ENCODE measurements at regions not wholly inside any gene's neighbourhood (a gene's known extent, or its start where the extent isn't known, plus 50 kb on each side); places are given as distances from the start of the nearest gene placed in this dataset.
A peak's percentile ranks its signal among the peaks of the same experiment; 100 is the strongest.

DNA sequence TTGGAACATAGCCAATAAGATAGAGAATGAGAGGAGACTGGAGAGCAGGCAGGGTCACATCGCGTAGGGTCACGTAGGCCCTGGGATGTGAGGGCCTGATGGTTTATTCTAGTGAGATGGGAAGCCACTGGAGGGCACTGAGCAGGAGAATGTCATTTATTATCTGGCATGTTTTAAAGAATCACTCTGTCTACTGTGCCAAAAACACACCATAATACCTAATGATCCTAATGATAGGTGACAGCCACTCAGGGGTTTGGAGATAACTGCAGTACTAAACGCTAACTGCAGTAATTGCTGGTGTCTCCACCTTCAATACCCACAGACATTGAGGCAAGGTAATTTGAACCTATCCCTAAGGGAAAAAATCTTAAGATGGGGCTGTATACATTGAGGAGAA is 185.4 kb downstream of the TTLL7 start:
- DNase-seq = no peak

DNA sequence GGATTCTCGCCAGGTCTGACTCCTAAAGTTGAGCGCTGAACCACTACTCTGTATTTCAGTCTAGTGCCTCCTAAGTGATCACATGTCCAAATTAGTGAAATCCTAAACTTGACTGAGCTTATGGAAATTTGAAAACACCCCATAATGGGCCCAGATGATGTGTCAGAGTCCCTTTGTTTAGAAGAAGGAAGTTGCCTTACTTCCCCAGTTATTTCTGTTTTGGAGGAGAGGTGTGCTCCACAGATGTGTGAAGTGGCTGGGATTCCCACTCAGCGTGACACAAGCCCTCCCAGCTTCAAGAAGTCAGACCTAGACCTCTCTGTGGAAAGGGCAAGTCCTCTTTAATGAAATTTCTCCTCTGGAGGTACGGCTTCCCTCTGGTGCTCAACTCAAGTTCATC is 188.8 kb downstream of the TTLL7 start:
- no peak for DNase-seq

DNA sequence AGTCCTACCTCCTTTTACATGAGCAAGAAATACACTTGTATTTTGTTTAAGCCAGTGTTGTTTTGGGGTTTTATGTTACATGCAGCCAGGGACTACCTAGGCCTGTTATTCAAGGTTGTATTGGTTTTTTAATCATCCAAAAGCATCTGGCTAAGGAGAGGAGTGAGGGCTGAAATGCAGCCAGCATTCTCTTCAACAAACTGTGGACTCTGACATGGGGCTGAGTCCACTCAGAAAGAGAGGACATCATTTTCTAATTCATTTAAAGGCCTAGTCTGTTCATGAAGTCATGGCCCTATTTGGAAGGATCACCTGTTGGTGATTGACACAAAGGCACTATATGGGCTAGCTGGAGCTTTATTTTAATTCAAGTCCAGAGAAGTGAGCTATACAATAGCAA is 190.4 kb downstream of the TTLL7 start:
- DNase-seq = no peak

DNA sequence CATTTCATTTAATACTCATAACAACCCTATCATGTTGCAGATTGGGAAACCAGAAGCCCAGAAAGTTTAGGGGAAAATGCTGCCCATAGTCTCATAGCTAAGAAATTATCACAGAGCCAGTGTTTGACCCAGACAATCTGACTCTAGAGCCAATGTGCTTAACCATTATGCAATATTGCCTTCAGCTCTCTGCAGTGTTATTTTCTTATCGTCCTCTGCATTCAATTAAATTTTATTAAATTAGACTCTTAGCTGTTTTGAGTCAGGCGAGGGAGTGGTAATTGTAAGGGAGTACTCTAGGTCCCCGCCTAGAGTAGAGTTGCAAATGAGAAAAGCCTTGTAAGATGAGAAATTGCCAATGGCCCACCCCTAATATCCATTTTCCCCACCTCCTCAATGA is 191.1 kb downstream of the TTLL7 start:
- DNase-seq = no peak

DNA sequence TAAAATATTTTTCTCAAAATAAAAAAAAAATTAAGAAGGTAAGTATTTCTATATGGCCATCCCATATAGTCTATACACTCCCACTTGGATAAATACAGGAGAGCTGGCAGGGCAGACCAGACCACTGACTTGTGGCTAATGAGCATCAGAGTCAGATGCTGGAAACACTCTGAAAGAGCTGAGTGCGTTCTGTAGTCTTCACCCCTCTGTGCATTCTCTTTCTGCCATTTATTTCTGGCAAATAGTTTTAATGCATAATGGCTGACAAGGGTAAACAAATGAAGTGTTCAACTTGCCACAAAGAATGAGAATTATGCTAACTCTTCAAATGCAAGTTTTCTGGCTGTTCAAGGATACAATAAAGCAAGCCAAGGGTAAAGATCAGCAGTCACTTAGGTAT is 191.7 kb downstream of the TTLL7 start:
- DNase-seq = no peak

DNA sequence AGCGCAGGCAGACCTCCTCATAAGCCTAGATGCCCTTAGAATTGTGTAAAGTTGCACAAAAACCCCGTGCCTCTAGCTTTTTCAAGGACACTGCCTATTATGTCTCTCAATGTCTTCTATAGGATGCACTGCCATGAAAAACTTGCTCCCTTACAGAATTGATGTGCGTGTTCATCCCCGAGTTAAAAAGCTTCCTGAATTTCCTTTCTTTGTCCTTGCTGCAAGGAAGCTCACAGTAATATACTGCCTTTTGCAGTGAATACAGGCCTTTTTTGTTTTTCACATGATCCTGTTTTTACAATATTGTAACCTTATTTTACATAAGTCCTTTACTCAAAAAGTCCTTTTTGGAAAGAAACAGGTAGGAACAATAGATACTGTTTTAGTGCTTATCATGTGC is 193.0 kb downstream of the TTLL7 start:
- no peak for DNase-seq

DNA sequence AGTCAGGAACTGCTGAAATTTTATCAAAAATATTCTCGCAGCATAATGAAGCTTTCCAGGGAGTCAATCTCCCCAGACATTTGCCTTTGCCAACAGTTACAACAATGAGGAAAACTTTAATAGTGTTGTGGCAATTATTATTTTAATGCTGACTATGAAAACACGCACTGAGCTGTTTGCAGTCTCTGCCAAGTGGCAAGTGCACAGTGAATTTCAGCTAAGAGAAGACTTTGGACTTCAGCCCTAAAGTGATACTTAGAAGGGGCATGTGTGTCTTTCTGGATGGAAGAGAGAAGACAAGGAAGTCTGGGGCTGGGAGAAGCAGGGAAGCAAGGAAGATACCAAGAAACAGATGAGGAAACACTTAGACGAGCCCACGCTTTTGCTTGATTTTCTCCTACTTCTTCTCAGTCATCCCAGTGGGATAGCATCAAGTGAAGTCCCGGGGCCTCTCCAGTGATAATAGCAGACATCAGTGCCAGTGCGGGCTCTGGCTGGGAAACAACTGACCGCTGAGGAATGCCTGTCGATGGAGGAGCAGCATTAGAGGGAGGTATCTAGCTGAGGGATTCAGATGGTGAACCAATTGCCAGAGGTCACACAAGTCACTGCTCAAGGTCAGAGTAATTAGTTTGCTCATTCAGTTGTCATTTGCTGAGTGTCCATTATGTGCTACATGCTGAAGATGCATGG is 196.3 kb downstream of the TTLL7 start:
- DNase-seq = no peak

DNA sequence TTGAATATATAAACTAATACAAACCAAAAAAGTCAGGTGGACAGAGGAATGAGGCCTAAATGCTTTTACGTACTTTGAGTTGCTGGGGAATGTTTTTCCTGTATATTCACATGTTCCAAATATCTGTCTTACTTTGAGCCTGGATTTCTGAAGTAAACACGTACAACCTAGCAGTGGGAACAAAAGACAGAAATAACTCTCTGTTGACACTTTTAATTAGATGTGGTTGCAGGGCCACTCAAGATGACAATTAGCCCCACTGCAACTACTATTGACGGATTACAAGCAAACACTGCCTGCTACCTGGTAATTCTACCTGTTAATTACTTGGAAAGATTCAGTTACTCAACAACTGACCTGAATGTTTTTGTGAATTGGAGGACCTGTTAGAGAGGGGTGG is 196.9 kb downstream of the TTLL7 start:
- no peak for DNase-seq

DNA sequence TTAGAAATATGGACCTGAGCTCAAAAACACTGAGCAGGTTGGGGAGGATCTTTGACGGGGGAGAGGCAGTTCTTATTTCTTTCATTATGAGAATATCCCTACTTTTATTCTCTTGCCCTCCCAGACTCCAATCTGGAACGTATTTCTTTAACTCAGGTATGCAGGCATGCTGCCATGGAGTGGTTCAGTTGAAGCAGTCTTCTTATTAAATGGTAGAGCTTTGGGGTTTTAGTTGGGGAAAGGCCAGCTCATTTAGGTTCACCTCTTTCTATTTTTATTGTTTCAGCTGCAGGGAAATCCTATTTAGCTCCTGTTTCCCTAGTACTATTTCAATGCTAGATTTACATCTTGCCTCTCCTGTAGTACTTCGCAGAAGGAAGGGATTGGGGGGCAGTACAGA is 198.9 kb downstream of the TTLL7 start:
- no peak for DNase-seq

DNA sequence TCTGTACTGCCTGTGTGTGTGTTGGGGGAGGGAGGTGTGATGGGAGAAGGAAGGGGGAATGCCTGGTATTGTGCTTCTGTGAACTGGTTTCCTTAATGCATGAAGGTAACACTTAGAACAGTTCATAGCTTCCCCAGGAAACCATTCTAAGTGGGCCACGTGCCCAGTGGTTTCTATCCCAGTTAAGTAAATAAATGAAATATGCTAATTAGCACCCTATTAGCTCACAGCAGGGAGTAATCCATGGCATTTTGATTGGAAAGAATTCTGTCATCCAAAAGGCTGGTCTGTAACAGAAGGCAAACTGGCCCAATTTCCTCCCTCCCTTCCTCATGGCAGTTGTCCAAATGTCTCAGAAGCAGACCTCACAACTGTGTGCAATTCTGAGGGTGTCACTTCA is 199.3 kb downstream of the TTLL7 start:
- DNase-seq = peak; percentile 18

DNA sequence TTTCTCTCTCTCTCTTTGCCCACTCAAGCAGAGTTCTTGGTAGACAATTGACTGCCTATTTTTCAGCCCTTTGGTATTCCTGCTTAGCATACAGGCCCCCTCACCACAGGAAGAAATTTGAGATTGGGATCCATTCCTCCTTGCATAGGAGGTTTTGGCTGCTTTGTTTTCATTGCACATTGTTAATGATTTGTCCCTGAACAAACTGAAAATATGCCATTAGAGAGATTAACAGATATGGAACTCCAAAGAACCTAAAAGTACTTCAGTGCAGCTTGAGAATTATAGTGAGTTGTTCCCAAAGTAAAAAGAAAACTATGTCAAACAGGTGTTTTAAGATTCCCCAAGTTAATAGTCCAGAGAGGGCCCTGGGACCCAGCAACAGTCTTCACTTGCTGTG is 200.0 kb downstream of the TTLL7 start:
- no peak for DNase-seq

DNA sequence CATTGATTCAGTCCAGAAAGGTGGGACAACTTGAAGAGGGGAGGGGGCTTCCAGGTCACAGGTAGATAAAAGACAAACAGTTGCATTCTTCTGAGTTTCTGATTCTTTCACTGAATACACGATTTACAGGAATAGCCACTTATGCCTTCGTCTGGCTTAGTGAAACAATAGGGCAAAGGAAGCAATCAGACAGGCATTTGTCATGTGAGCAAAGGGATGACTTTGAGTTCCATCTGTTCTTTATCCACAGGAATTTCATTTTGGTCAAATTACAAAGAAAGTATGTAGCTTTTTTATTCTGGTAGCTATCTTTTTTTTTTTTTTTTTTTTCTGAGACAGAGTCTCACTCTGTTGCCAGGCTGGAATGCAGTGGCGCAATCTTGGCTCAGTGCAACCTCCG is 202.5 kb downstream of the TTLL7 start:
- no peak for DNase-seq

DNA sequence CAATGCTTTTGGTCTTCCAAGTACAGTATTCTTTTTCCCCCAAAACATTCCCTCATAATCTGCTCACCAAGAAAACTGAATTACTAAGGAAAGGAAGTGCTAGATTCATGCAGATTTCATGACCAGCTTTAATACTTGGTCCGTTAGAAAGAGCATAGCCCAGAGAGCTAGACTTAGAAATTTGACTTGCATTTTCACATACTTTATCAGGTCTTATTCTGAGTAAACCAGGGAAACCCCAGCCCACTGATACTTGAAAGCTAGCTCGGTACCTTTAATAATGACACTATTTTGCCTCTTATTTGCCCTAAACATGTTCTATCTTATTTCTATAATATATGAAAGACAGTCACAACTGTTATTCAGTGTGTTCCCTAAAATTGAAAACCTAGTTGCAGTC is 204.5 kb downstream of the TTLL7 start:
- DNase-seq = no peak

DNA sequence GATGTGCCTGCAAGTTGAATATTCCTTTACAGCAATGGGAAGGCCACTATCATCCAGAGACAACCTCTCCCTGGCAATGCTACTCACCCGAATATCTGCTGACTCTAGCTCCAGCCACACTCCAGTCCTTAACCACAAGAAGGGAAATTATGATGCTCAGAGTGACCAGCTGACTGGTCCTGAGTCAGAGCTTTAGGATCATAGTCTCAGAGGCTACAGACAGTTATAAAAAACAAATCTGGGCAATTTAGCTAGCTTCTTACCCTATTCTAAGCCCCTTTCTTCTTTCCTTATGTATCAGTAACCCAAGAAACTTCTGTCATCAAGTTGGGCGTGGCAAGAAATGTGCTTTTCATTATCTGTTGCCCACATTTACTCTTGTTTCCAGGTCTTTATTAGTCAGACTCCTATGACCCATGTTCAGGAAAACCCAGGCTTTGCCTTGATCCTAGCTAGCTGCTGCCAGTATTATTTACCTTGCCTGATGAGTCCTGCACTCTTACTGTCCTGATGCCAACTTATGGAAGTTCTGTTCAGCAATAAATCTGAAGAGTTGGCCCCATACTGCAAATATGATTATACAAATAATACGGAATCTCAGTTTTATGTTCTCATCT is 207.0 kb downstream of the TTLL7 start:
- DNase-seq = no peak

DNA sequence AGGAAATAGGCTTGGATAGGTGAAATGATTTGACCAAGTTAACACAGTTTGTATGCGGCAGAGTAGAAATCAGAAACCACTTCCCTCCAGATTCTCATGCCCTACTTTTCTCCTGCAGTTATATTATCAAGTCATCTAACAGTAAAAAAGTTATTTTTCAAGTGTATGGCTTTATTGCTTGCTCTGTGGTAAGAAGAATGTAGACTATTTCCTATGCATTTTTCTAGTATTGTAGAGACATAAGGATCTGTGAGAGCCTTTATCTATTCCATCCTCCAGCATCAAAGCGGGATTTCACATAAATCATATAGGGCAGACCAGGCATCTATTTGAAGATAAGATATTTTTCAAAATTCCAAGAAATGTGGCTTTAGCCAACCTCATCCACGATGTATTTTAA is 208.5 kb downstream of the TTLL7 start:
- DNase-seq = no peak

DNA sequence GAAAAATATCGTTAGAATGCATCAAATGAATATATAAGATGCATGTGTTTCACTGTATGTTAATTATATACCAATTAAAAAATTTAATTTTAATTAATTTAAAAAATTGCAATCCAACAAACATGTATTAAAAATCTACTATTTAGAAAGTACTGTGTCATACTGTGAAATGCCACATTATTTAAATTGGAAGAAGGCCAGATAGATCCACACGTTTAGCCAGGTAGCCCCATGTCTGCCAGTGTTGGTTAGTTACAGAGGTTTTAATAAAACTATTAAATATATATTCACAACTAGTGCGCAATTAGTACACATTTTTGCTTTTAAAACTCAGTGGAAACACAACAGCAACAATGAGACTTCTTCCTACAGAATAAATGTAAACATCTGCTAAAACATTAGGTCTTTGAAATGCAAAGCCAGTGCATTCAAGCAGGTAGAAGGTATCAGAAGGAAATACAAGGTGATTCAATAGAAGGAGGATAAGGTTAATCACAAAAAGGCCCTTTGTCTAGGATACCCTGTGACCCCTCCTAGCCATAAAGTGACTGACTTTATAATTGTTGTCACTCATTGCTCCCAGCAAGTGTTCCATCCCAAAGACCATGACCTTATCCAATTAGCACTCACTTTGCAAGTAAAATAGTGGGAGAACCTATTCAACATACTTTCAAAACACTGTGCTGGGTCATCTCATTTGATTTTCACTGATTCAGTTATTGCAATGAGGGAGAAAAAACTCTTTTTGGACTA is 211.5 kb downstream of the TTLL7 start:
- no peak for DNase-seq

DNA sequence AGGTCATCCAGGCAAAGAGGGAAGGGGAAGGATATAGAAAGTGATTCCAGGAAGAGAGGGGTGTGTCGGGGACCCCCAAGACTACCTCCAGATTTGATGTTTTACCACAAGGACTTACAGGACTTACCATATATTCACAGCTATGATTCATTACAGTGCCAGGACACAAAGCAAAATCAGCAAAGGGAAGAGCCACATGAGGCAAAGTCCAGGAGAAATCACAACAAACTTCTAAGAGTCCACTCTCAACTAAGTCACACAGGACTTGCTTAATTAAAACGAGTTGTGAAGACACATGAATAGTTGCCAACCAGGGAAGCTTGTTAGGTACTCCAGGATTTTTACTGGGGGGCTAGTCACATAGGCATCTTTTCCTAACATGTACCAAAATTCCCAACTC is 217.3 kb downstream of the TTLL7 start:
- DNase-seq = no peak

DNA sequence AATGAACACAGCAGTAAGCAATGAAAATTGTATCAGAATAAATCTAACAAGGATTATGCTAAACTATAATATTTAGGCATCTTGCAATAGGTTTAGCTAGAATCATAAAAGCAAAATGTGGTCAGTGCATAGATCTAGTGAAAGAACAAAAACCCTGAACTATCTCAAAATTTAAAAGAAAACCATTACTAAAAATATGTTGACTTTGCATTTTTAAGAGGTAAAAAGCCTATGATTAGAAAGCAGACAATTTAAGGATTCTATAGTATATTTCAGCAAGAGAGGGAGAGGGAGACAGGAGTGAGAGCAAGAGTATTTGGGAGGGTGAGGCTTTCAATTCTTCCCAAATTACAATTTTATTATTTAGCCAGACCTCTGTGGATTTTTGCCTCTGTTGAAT is 219.4 kb downstream of the TTLL7 start:
- no peak for DNase-seq

DNA sequence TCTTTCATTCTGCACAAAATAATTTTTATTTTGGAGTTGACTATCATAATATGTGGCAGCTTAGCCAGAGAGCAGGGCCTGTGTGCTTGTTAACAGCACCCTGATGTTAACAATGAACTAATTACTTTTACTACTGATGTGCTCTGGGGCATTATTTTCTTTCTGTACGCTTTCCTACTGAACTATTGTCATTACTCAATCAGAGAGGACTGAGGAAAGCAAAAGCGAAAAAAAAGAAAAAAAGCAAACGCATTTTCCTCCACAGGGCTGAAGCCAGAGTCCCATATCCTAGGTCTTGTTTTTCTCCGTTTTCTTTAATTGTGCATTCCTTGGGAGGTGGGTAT is 221.2 kb downstream of the TTLL7 start:
- DNase-seq = no peak

DNA sequence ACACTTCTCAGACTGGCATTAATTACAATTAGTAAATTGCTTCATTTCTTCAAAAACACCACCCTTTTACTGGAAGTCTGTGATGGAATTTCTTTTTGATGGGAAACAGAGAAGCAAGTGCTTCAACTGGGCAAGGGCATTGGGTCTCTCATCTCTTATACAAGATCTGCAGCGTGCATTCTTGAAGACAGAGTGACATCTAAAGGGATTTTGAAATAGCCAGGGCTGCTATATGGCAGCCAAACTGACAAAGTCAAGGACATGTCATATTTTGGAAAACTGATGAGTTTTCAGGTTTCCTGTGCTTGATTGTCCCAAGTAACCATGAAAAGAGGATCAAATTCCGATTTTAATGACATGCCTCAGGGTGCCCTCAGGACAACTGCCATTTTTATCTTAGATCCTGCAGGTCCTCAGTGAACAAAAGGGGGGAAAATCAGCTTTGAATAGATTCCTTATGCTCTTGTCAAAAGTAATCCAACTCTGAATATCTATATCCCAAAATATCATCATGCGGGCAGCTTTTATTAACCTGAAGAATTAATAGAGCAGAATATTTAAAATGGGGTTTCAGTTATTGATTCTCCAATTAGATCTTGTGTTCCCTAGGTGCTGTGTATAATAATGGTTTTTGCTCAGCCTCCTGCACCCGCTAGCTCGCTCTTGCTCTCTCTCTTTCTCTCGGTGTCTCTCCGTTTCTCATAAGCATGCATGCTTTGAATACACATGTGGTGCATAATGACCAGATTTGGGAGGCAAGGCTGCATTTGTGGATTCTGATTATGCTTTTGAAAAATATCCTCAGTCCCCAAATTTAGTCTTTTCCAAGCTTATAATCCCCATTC is 221.8 kb downstream of the TTLL7 start:
- no peak for DNase-seq

DNA sequence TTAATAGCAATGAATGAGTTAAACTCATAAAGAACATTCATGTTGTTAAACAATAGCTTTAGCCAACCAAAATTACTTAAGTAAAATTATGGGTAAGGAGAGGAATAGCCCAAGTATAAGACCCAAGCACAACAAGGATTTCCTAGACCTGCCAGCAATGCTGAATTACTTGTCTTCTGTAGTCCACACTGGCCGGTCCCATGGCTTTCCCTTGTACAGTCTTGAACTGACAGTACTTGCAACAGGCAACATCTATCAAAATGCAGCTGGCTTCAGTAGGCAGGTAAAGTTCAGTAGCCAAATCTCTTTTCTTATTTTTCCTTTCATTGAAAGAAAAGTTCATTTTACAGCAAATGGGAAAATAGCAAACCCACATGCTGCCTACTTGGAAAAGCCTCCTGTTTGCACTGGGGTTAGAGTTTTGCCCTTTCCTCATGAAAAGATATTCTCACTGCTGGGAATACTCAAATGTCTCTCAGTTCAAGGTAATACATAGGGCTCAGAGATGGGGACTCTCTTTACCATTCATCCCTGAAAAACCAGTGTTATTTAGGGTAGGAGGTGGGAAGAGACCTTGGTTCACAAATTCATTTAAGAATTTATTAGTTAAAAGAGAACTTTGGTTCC is 222.8 kb downstream of the TTLL7 start:
- DNase-seq = no peak

DNA sequence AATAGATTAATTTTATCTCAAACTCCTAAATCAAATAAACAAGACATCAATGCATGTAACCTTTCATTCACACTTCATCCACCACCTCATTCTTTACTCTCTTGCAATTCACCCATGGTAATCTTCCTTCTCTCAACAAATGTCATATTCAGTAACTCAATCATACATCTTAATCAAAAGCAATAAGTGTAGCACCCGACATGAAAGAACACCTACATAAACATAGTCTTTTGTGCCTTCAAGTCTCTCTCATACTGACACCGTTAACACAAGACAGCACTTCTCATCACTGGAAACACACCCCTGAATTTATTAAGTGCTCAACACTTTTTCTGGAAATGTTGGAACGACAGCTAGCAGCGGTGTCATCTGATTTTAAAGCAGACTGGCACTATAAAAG is 225.9 kb downstream of the TTLL7 start:
- DNase-seq = no peak

DNA sequence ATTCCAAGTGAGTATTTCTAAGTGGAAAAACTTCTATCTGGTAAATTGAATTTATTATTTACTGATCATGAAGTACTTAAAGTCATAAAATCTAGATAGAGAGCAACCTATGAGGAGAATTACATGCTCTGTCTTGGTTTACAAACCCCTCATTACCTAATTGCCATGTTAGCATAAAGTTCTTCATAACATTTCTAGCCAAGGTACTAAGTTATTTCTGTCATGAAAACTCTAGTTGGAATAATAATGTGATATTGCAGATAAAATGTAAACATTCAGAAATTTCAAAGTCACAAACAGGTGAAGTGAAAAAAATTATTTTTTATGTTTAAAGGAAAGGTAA is 228.6 kb downstream of the TTLL7 start:
- no peak for DNase-seq
